ENCODE measurements at regions not wholly inside any gene's neighbourhood (a gene's known extent, or its start where the extent isn't known, plus 50 kb on each side); places are given as distances from the start of the nearest gene placed in this dataset.

DNA sequence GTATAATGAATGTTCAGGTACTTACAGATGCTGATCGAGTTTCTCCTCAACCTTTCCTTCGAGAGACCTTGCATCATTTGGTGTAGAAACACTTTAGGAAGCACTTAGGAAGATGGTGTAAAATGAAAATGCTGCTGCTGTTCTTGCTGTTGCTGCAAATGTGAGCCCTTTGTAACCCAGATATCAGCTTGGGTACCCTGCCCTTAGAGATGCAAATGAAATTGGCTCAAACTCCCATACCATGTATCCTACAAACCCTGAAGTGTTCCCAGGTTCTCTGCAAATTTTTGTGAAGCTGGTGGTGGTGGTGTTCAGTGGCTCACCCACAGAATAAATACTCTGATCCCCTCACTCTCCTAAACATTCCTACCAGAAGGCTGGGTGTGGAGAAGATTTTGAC is 130.8 kb downstream of the SLC25A47 start:
- Histone ChIP-seq H3K36me3 (ENCODE audit: control insufficient read depth, insufficient read depth, low read length) (no peaks in the 10 kb centered on the region), H3K9ac (ENCODE audit: insufficient read depth in 1 of 2, low read depth in 2 of 2, low read length in 2 of 2) (no peak overlapping the region), H3K27ac (ENCODE audit: extremely low read depth, low read depth, low read length) (no peak overlapping the region), H3K79me2 (ENCODE audit: control insufficient read depth, insufficient read depth, low read length) (no peaks in the 10 kb centered on the region), H3K4me3 (no peak overlapping the region), H3K9me1 (ENCODE audit: control insufficient read depth, insufficient read depth, low read length) (no peaks in the 10 kb centered on the region), H3K4me1 (replicated peaks in 1 of 2; ENCODE audit: control insufficient read depth in 2 of 2, insufficient read depth in 2 of 2, low read length in 2 of 2) (no peaks in the 10 kb centered on the region), H3K4me2 (ENCODE audit: insufficient read depth, low read length) (no peak overlapping the region), H4K20me1 (replicated peaks; ENCODE audit: control insufficient read depth, insufficient read depth, low read length) (peaks cover 4% of the 10 kb centered on the region; the same call in 1 of the 2 replicates), H3K9me3 (replicated peaks; ENCODE audit: control insufficient read depth, insufficient read depth, low read depth, low read length) (no peaks in the 10 kb centered on the region), H2AFZ (ENCODE audit: low read depth, low read length) (no peak overlapping the region), H3K27me3 (ENCODE audit: control insufficient read depth in 2 of 2, insufficient read depth in 2 of 2, low read length in 2 of 2) (no peaks in the 10 kb centered on the region)
- no peak for TF ChIP-seq SRSF7 (optimal IDR thresholded peaks at IDR 0.05; ENCODE audit: low read depth, low read length)
- no peak for TF ChIP-seq ZBTB33 (CRISPR knock-in tag; IDR thresholded peaks at IDR 0.05)
- no peak for TF ChIP-seq PTRF (tag; IDR thresholded peaks at IDR 0.05)
- DNase-seq (ENCODE audit: extremely low read depth in 1 of 4, low spot score in 3 of 4) (no peak), FAIRE-seq (no peak), ATAC-seq (no peak)
- POLR2A ChIA-PET = interaction anchor here (0.6 kb wide), 2 partner anchors 8 to 22 kb away, joined by 3 read pairs; no protein-coding TSS in a partner anchor
- WGBS (ENCODE audit: insufficient coverage, low coverage, missing lambda C conversion rate) = 25% methylated on average over 2 of the region's 2 CpGs
- CTCF ChIA-PET (ENCODE audit: low intra/inter-chr PET ratio) = no interaction called here
- in situ Hi-C loops (cut with MboI) (no loop called here), intact Hi-C loops (cut with micrococcal nuclease) (no loop called here)
- no TSS peak for BruUV-seq (replicated peaks)

GRCh38 chr14:100454437-100454836 is 131.3 kb downstream of the SLC25A47 start:
- no peaks in the 10 kb centered on the region for H3K9me3 ChIP-seq (replicated peaks; ENCODE audit: control insufficient read depth, insufficient read depth, low read depth, low read length)
- no peaks in the 10 kb centered on the region for H3K9me1 ChIP-seq (ENCODE audit: control insufficient read depth, insufficient read depth, low read length)
- no peaks in the 10 kb centered on the region for H3K79me2 ChIP-seq (ENCODE audit: control insufficient read depth, insufficient read depth, low read length)
- H3K9ac ChIP-seq (ENCODE audit: insufficient read depth in 1 of 2, low read depth in 2 of 2, low read length in 2 of 2) = no peak overlapping the region
- BruUV-seq (replicated peaks) = no TSS peak
- DNase-seq (ENCODE audit: extremely low read depth in 1 of 4, low spot score in 3 of 4) (no peak), FAIRE-seq (no peak), ATAC-seq (no peak)
- no peak overlapping the region for H3K4me2 ChIP-seq (ENCODE audit: insufficient read depth, low read length)
- no peaks in the 10 kb centered on the region for H3K36me3 ChIP-seq (ENCODE audit: control insufficient read depth, insufficient read depth, low read length)
- H3K27me3 ChIP-seq (ENCODE audit: control insufficient read depth in 2 of 2, insufficient read depth in 2 of 2, low read length in 2 of 2) = no peaks in the 10 kb centered on the region
- intact Hi-C loops (cut with micrococcal nuclease) (no loop called here), in situ Hi-C loops (cut with MboI) (no loop called here)
- no peaks in the 10 kb centered on the region for H3K4me1 ChIP-seq (replicated peaks in 1 of 2; ENCODE audit: control insufficient read depth in 2 of 2, insufficient read depth in 2 of 2, low read length in 2 of 2)
- TF ChIP-seq ETV5 (CRISPR knock-in tag; IDR thresholded peaks at IDR 0.05; ENCODE audit: low read depth) (no peak), CBX2 (IDR thresholded peaks at IDR 0.05; ENCODE audit: insufficient read depth, low read length, poor library complexity, severe bottlenecking) (no peak), SRSF7 (optimal IDR thresholded peaks at IDR 0.05; ENCODE audit: low read depth, low read length) (no peak), KDM5B (IDR thresholded peaks at IDR 0.05; ENCODE audit: insufficient replicate concordance, low read depth, low read length) (no peak), ZBED1 (IDR thresholded peaks at IDR 0.05) (no peak), ZNF324 (CRISPR knock-in tag; IDR thresholded peaks at IDR 0.05) (no peak)
- WGBS (ENCODE audit: insufficient coverage, low coverage, missing lambda C conversion rate) = 6% methylated on average over 1 of the region's 1 CpG
- H3K4me3 ChIP-seq = no peak overlapping the region
- CTCF ChIA-PET (ENCODE audit: low intra/inter-chr PET ratio) = no interaction called here
- POLR2A ChIA-PET = interaction anchor here (0.6 to 1.2 kb wide), 4 partner anchors 8 to 14 kb away, joined by 3 read pairs; no protein-coding TSS in a partner anchor
- H2AFZ ChIP-seq (ENCODE audit: low read depth, low read length) = no peak overlapping the region
- no peak overlapping the region for H3K27ac ChIP-seq (ENCODE audit: extremely low read depth, low read depth, low read length)
- peaks cover 4% of the 10 kb centered on the region; the same call in 1 of the 2 replicates for H4K20me1 ChIP-seq (replicated peaks; ENCODE audit: control insufficient read depth, insufficient read depth, low read length)
